ENCODE measurements at regions not wholly inside any gene's neighbourhood (a gene's known extent, or its start where the extent isn't known, plus 50 kb on each side); places are given as distances from the start of the nearest gene placed in this dataset.

- TF ChIP-seq CTCF (IDR thresholded peaks at IDR 0.05), result no peak
- no peak for TF ChIP-seq POLR2AphosphoS5 (IDR thresholded peaks at IDR 0.05)
- TF ChIP-seq POLR2A (IDR thresholded peaks at IDR 0.05; ENCODE audit: low read depth), result no peak
- TF ChIP-seq EP300 (IDR thresholded peaks at IDR 0.05), result no peak
These were observed 80.3 kb upstream of the NOCT start for GRCh38 chr4:138935135-138935807.

Measured in esophagus muscularis mucosa (tissue), 4 donors.